HG02884 (cell line): ENCODE measurements at regions not wholly inside any gene's neighbourhood (a gene's known extent, or its start where the extent isn't known, plus 50 kb on each side); places are given as distances from the start of the nearest gene placed in this dataset.

ENCODE experiments used
- ATAC-seq: cut with Tn5 transposase; IDR thresholded peaks from one replicate; pipeline ENCODE4 v1.9.1; 2021; ENCODE audit warnings: mild to moderate bottlenecking, moderate library complexity; ENCODE audit not compliant: unreplicated experiment

- no peak for ATAC-seq
These were observed 274.5 kb downstream of the PRR16 start for GRCh38 chr5:120738568-120738967.

GRCh38 chr5:120740989-120741388 is 276.9 kb downstream of the PRR16 start:
- no peak for ATAC-seq

GRCh38 chr5:120748474-120748873 is 284.4 kb downstream of the PRR16 start:
- ATAC-seq, result no peak

GRCh38 chr5:120749737-120750136 is 285.6 kb downstream of the PRR16 start:
- ATAC-seq, result no peak

- ATAC-seq, result no peak
These were observed 295.5 kb downstream of the PRR16 start for GRCh38 chr5:120759587-120759986.

GRCh38 chr5:120761986-120762385 is 297.9 kb downstream of the PRR16 start:
- ATAC-seq, result no peak

GRCh38 chr5:120765189-120765588 is 301.1 kb downstream of the PRR16 start:
- ATAC-seq, result no peak

GRCh38 chr5:120767178-120767820 is 303.2 kb downstream of the PRR16 start:
- no peak for ATAC-seq

GRCh38 chr5:120769312-120769872 is 305.3 kb downstream of the PRR16 start:
- no peak for ATAC-seq

- no peak for ATAC-seq
These were observed 307.1 kb downstream of the PRR16 start for GRCh38 chr5:120771202-120771601.

- no peak for ATAC-seq
These were observed 314.7 kb downstream of the PRR16 start for GRCh38 chr5:120778491-120779484.

GRCh38 chr5:120779674-120780073 is 315.6 kb downstream of the PRR16 start:
- ATAC-seq, result no peak

- no peak for ATAC-seq
These were observed 324.4 kb downstream of the PRR16 start for GRCh38 chr5:120788481-120788880.

GRCh38 chr5:120789918-120790317 is 325.8 kb downstream of the PRR16 start:
- ATAC-seq, result no peak

- no peak for ATAC-seq
These were observed 326.2 kb downstream of the PRR16 start for GRCh38 chr5:120790339-120790738.

- no peak for ATAC-seq
These were observed 328.4 kb downstream of the PRR16 start for GRCh38 chr5:120792477-120792876.

- ATAC-seq, result no peak
These were observed 330.0 kb downstream of the PRR16 start for GRCh38 chr5:120794121-120794520.

- no peak for ATAC-seq
These were observed 339.2 kb downstream of the PRR16 start for GRCh38 chr5:120803282-120803681.

- ATAC-seq, result no peak
These were observed 341.0 kb downstream of the PRR16 start for GRCh38 chr5:120805131-120805530.

GRCh38 chr5:120806202-120806601 is 342.1 kb downstream of the PRR16 start:
- no peak for ATAC-seq

GRCh38 chr5:120808135-120808534 is 344.0 kb downstream of the PRR16 start:
- ATAC-seq, result no peak

- no peak for ATAC-seq
These were observed 344.5 kb downstream of the PRR16 start for GRCh38 chr5:120808606-120809005.
